Iris pigment epithelial cell (primary cell): ENCODE measurements at regions not wholly inside any gene's neighbourhood (a gene's known extent, or its start where the extent isn't known, plus 50 kb on each side); places are given as distances from the start of the nearest gene placed in this dataset.

Experiments used
- DNase-seq: peaks from one replicate; pipeline ENCODE4 v3.0.0-alpha.2; 2011; ENCODE audit warnings: low read depth

GRCh38 chr9:8088477-8088876, 288.9 kb upstream of the DMAC1 start:
- no peak for DNase-seq

GRCh38 chr9:8085986-8086385, 286.4 kb upstream of the DMAC1 start:
- DNase-seq, result no peak

GRCh38 chr9:8078641-8079140, 279.1 kb upstream of the DMAC1 start:
- DNase-seq, result no peak

GRCh38 chr9:8074713-8075286, 275.2 kb upstream of the DMAC1 start:
- no peak for DNase-seq

GRCh38 chr9:8071445-8071798, 271.8 kb upstream of the DMAC1 start:
- DNase-seq, result no peak

GRCh38 chr9:8070779-8071444, 271.3 kb upstream of the DMAC1 start:
- DNase-seq, result no peak

GRCh38 chr9:8062459-8062858, 262.9 kb upstream of the DMAC1 start:
- DNase-seq, result no peak

- DNase-seq, result no peak
Observed at GRCh38 chr9:8053501-8053900, 253.9 kb upstream of the DMAC1 start.

GRCh38 chr9:8052991-8053390, 253.4 kb upstream of the DMAC1 start:
- DNase-seq, result no peak

- no peak for DNase-seq
Observed at GRCh38 chr9:8037745-8038144, 238.2 kb upstream of the DMAC1 start.

- no peak for DNase-seq
Observed at GRCh38 chr9:8036914-8037524, 237.4 kb upstream of the DMAC1 start.

GRCh38 chr9:8033794-8034193, 234.2 kb upstream of the DMAC1 start:
- no peak for DNase-seq

GRCh38 chr9:8030095-8030494, 230.5 kb upstream of the DMAC1 start:
- no peak for DNase-seq

GRCh38 chr9:8027351-8027750, 227.8 kb upstream of the DMAC1 start:
- DNase-seq, result no peak

- DNase-seq, result no peak
Observed at GRCh38 chr9:8025551-8025950, 226.0 kb upstream of the DMAC1 start.

GRCh38 chr9:8020186-8020585, 220.6 kb upstream of the DMAC1 start:
- no peak for DNase-seq

GRCh38 chr9:8019636-8020035, 220.1 kb upstream of the DMAC1 start:
- DNase-seq, result no peak

- no peak for DNase-seq
Observed at GRCh38 chr9:8014997-8015682, 215.6 kb upstream of the DMAC1 start.

- no peak for DNase-seq
Observed at GRCh38 chr9:8012986-8013385, 213.4 kb upstream of the DMAC1 start.

- DNase-seq, result no peak
Observed at GRCh38 chr9:8011974-8012373, 212.4 kb upstream of the DMAC1 start.

GRCh38 chr9:7996558-7996957, 197.0 kb upstream of the DMAC1 start:
- no peak for DNase-seq

- DNase-seq, result no peak
Observed at GRCh38 chr9:7988644-7989280, 189.2 kb upstream of the DMAC1 start.

GRCh38 chr9:7984692-7985091, 185.1 kb upstream of the DMAC1 start:
- no peak for DNase-seq
